Uterus (tissue), 3 donors: ENCODE measurements at regions not wholly inside any gene's neighbourhood (a gene's known extent, or its start where the extent isn't known, plus 50 kb on each side); places are given as distances from the start of the nearest gene placed in this dataset.

ENCODE experiments used
- DNase-seq, 2 donors: peaks; one replicate each; pipeline ENCODE4 v3.0.0-alpha.2; 2019 to 2020
- H3K27ac ChIP-seq, 2 donors: fragments of 200-600 bp; sonication (generic); 1 replicate in 1 of 2; 2 replicates in 1 of 2; pipeline ENCODE4 v1.5.1; 2016 to 2018
- H3K27me3 ChIP-seq, 2 donors: fragments of 200-600 bp; sonication (generic); one replicate each; pipeline ENCODE4 v1.5.1; 2018 to 2019; ENCODE audit warnings: control low read depth in 1 of 2
- H3K36me3 ChIP-seq, 2 donors: fragments of 200-600 bp; sonication (generic); one replicate each; pipeline ENCODE4 v1.5.1; 2019; ENCODE audit warnings: control low read depth in 1 of 2
- H3K4me1 ChIP-seq, 2 donors: fragments of 200-600 bp; sonication (generic); one replicate each; pipeline ENCODE4 v1.5.1; 2018 to 2019; ENCODE audit warnings: control low read depth in 1 of 2
- H3K4me3 ChIP-seq, 2 donors: fragments of 200-600 bp; sonication (generic); 1 replicate in 1 of 2; 2 replicates in 1 of 2; pipeline ENCODE4 v1.5.1; 2018 to 2019; ENCODE audit warnings: mild to moderate bottlenecking in 1 of 2
- H3K9me3 ChIP-seq, 2 donors: fragments of 200-600 bp; sonication (generic); one replicate each; pipeline ENCODE4 v1.5.1; 2019; ENCODE audit warnings: control low read depth in 1 of 2
- POLR2A ChIP-seq, 2 donors: fragments of 450-650 bp; IDR thresholded peaks; one replicate each; pipeline ENCODE4 v1.6.1; 2016; ENCODE audit warnings: antibody characterized with exemption in 2 of 2, mild to moderate bottlenecking in 1 of 2, moderate library complexity in 1 of 2
- intact Hi-C: fragments of 100-400 bp; cut with DNase I; formaldehyde crosslinking; loops from one replicate; pipeline ENCODE4 v1.15.1; 2023; ENCODE audit warnings: low total_unique reads
- TF ChIP-seq, protein P1 (sequence below), 4 experiments: fragments of 200-600 bp in 2 of 4; fragments of 450-650 bp in 2 of 4; sonication (generic) in 2 of 4; IDR thresholded peaks; one replicate each; pipeline ENCODE4 v1.5.1; 2016 to 2019; ENCODE audit warnings: antibody characterized with exemption in 4 of 4, mild to moderate bottlenecking in 2 of 4, moderate library complexity in 1 of 4
- donor health status: DM: yes; HTN: yes; CAD: no.

DNA sequence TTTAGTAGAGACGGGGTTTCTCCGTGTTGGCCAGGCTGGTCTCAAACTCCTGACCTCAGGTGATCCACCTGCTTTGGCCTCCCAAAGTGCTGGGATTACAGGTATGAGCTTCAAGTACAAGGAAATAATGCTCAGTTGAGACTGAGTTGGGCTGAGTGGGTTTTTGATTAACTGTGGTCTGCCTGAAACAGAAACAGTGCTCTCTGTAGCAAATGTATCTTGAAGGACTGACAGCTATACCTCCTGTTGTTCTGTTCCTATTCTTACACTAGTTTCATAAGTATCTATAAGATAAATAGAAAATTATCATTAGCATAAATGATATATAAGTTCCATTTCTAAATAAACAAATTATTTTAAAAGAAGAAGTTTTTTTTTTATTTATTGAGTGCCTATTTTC lies 142.8 kb upstream of the PTPRK start:
- Histone ChIP-seq H3K27ac (no peak overlapping the region), H3K27me3 (no peaks in the 10 kb centered on the region), H3K4me3 (no peak overlapping the region), H3K9me3 (no peaks in the 10 kb centered on the region), H3K36me3 (no peaks in the 10 kb centered on the region), H3K4me1 (no peaks in the 10 kb centered on the region)
- no peak for DNase-seq
- intact Hi-C loops = no loop called here
- TF ChIP-seq, protein P1, sequence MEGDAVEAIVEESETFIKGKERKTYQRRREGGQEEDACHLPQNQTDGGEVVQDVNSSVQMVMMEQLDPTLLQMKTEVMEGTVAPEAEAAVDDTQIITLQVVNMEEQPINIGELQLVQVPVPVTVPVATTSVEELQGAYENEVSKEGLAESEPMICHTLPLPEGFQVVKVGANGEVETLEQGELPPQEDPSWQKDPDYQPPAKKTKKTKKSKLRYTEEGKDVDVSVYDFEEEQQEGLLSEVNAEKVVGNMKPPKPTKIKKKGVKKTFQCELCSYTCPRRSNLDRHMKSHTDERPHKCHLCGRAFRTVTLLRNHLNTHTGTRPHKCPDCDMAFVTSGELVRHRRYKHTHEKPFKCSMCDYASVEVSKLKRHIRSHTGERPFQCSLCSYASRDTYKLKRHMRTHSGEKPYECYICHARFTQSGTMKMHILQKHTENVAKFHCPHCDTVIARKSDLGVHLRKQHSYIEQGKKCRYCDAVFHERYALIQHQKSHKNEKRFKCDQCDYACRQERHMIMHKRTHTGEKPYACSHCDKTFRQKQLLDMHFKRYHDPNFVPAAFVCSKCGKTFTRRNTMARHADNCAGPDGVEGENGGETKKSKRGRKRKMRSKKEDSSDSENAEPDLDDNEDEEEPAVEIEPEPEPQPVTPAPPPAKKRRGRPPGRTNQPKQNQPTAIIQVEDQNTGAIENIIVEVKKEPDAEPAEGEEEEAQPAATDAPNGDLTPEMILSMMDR (IDR thresholded peaks at IDR 0.05) = no peak
- TF ChIP-seq POLR2A (IDR thresholded peaks at IDR 0.05) = no peak

DNA sequence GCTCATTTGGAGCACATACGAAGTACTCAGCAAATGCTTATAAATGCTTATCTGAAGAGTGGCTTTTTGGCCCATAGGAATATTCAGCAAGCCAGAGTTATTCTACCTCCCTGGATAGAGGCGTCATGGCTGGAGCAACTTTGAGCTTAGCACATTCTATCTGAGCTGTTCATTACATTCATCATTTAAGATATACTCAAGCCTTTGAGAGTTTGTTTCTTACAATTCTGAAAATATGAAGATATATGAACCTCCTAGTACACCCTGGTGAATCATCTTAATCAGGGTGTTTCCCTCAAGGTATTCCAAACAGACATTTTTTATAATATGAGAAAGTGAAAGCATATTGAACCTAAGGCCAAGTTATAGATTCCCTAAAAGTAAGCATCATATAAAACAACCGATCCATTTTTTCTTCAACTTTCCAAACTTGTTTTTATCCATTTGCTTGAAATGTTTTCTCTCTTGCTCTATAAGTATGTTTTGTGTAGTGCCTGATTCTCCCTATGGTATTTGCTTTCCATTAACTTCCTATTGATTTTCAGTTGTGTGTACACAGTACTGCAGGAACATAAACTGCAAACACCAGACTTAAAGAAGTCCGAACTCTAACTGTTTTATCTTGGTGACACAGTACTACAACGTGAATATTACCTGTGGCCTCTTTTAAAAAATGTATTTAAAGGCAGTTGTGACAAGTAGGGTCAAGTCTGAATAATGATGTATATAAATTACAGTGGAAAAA lies 139.7 kb upstream of the PTPRK start:
- no peak for DNase-seq
- TF ChIP-seq POLR2A (IDR thresholded peaks at IDR 0.05) = no peak
- TF ChIP-seq, protein P1 (IDR thresholded peaks at IDR 0.05) = no peak
- intact Hi-C loops = no loop called here
- no peak overlapping the region for H3K4me3 ChIP-seq
- H3K9me3 ChIP-seq = no peaks in the 10 kb centered on the region
- no peak overlapping the region for H3K27ac ChIP-seq
- H3K36me3 ChIP-seq = no peaks in the 10 kb centered on the region
- no peaks in the 10 kb centered on the region for H3K27me3 ChIP-seq
- H3K4me1 ChIP-seq = no peaks in the 10 kb centered on the region

DNA sequence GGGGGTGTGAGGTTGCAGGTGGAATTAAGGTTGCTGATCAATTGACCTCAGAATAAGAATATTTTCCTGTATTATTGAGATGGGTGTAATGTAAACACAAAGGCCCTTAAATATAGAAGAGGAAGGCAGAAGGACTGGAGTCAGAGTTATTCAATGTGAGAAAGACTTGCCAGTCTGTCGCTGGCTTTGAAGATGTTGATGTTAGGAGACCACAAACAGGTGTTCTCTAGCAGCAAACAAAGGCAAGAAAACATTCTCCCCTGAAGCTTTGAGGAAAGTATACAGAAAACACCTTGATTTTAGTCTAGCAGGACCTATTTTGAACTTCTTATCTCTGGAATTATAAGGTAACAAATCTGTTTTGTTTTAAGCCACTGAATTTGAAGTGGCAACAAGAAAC lies 138.9 kb upstream of the PTPRK start:
- TF ChIP-seq POLR2A (IDR thresholded peaks at IDR 0.05) = no peak
- TF ChIP-seq, protein P1 (IDR thresholded peaks at IDR 0.05) = no peak
- Histone ChIP-seq H3K4me1 (no peaks in the 10 kb centered on the region), H3K27ac (no peak overlapping the region), H3K4me3 (no peak overlapping the region), H3K27me3 (no peaks in the 10 kb centered on the region), H3K36me3 (no peaks in the 10 kb centered on the region), H3K9me3 (no peaks in the 10 kb centered on the region)
- intact Hi-C loops = no loop called here
- no peak for DNase-seq

DNA sequence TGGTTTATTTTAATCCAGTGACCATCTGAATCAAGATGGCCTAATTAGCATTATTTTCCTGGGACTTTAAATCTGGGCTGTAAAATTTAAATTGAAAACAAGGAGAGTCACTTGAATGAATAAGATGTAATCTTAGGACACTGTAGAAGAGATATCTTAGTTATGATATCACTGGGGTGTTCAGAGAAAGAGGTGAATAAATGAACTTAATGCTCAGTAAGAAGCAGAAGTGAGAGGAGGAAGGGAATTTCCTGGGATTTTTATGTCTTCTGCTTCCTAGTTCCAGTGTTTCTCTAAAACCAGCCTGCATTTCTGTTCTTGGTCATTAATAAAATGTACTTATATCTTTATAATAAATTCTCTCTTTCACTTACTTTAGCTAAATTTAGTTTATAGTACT lies 136.8 kb upstream of the PTPRK start:
- intact Hi-C loops = no loop called here
- Histone ChIP-seq H3K27me3 (no peaks in the 10 kb centered on the region), H3K4me3 (no peak overlapping the region), H3K27ac (no peak overlapping the region), H3K36me3 (no peaks in the 10 kb centered on the region), H3K4me1 (no peaks in the 10 kb centered on the region), H3K9me3 (no peaks in the 10 kb centered on the region)
- TF ChIP-seq, protein P1 (IDR thresholded peaks at IDR 0.05) = no peak
- no peak for TF ChIP-seq POLR2A (IDR thresholded peaks at IDR 0.05)
- DNase-seq = no peak

DNA sequence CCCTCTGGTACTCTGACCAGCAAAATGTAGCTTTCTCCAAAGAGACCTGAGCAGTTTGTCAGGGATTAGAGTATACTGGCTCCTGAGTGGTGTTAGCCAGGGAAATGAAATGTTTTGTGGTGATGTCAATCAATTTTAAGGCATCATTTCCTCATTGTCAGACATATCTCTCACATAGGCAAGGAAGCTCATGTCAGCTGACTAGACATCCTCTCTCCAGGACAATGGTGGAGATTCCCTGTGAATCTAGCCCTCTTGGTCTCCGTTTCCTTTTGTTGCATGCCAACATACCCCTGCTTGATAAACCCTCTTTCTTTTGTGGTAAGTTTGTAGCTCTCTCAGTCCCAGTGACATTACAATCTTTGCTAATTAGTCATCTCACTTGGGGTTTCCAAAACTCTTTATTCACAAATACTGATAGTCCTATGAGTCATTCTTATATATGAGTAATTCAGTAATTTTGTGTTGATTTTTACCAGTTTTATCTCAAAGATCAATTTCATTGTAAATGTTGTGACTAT lies 135.6 kb upstream of the PTPRK start:
- no peaks in the 10 kb centered on the region for H3K9me3 ChIP-seq
- H3K4me3 ChIP-seq = no peak overlapping the region
- H3K27ac ChIP-seq = no peak overlapping the region
- H3K4me1 ChIP-seq = no peaks in the 10 kb centered on the region
- no peak for DNase-seq
- no peaks in the 10 kb centered on the region for H3K36me3 ChIP-seq
- intact Hi-C loops = no loop called here
- H3K27me3 ChIP-seq = no peaks in the 10 kb centered on the region
- TF ChIP-seq, protein P1 (IDR thresholded peaks at IDR 0.05) = no peak
- TF ChIP-seq POLR2A (IDR thresholded peaks at IDR 0.05) = no peak
